K562 (cell line): ENCODE measurements at regions not wholly inside any gene's neighbourhood (a gene's known extent, or its start where the extent isn't known, plus 50 kb on each side); places are given as distances from the start of the nearest gene placed in this dataset.

Experiments
- ATAC-seq: fragments of 200-7000 bp; cut with Tn5 transposase; 3 replicates; pipeline ENCODE4 v1.9.1; 2020; ENCODE audit warnings: moderate library complexity
- BruUV-seq: library from RNA; stranded (reverse); fragments of 400-500 nt; replicated peaks from 2 replicates; lab custom pipeline; 2021; lab: Mats Ljungman, UMichigan
- CTCF ChIA-PET: fragments of 300-600 bp; formaldehyde crosslinking; extraction: SDS; loops from one replicate; lab custom pipeline; 2021; ENCODE audit warnings: low intra/inter-chr PET ratio; lab: Yijun Ruan, JAX
- POLR2A ChIA-PET: fragments of 300-600, 350-650 bp; sonication (Branson Sonifier 250); formaldehyde crosslinking; extraction: SDS; loops from one replicate; lab custom pipeline; 2021; ENCODE audit warnings: antibody characterized with exemption, inconsistent platforms; lab: Yijun Ruan, JAX
- DNase-seq, 4 experiments: peaks; one replicate each; pipeline versions ENCODE4 v3.0.0 to v3.0.0-alpha.2; 2011 to 2018; ENCODE audit warnings: low spot score in 3 of 4, mixed read lengths in 3 of 4; ENCODE audit errors: extremely low read depth in 1 of 4
- FAIRE-seq: peaks from 2 replicates; lab custom pipeline; 2011; peaks lifted over from hg19 to GRCh38; lab: Jason Lieb, UNC
- H2AFZ ChIP-seq: 2 replicates; pipeline ENCODE4 v1.6.0; 2011; ENCODE audit warnings: low read depth, low read length, control low read depth, inconsistent platforms
- H3K27ac ChIP-seq: fragments of 200-600 bp; 3 replicates; pipeline ENCODE4 v1.8.0; 2011; ENCODE audit warnings: low read depth, mild to moderate bottlenecking, control low read depth, inconsistent platforms, low read length, moderate library complexity, mixed read lengths; ENCODE audit errors: extremely low read depth
- H3K27me3 ChIP-seq, 2 experiments: fragments of 300-600 bp in 1 of 2; 2 replicates in 1 of 2; 3 replicates in 1 of 2; pipeline versions ENCODE4 v1.6.0 to v1.8.0; 2011; ENCODE audit warnings: inconsistent platforms in 2 of 2, low read length in 2 of 2, mild to moderate bottlenecking in 1 of 2, mixed read lengths in 1 of 2, moderate library complexity in 1 of 2; ENCODE audit not compliant: control insufficient read depth in 2 of 2, insufficient read depth in 2 of 2
- H3K36me3 ChIP-seq: fragments of 300-600 bp; 3 replicates; pipeline ENCODE4 v1.8.0; 2011; ENCODE audit warnings: mild to moderate bottlenecking, low read length, inconsistent platforms; ENCODE audit not compliant: control insufficient read depth, insufficient read depth
- H3K4me1 ChIP-seq, 2 experiments: fragments of 200-600 bp in 1 of 2; replicated peaks in 1 of 2; 2 replicates in 1 of 2; 3 replicates in 1 of 2; pipeline versions ENCODE4 v1.5.1 to v1.8.0; 2011; ENCODE audit warnings: inconsistent platforms in 2 of 2, low read length in 2 of 2, mild to moderate bottlenecking in 1 of 2, mixed read lengths in 1 of 2, moderate library complexity in 1 of 2; ENCODE audit not compliant: control insufficient read depth in 2 of 2, insufficient read depth in 2 of 2
- H3K4me2 ChIP-seq: 2 replicates; pipeline ENCODE4 v1.6.1; 2011; ENCODE audit warnings: low read length, control low read depth, inconsistent platforms, mixed read lengths; ENCODE audit not compliant: insufficient read depth
- H3K4me3 ChIP-seq: fragments of 200-600 bp; sonication (generic), shearing (Covaris generic); 2 replicates; pipeline ENCODE4 v1.5.1; 2016; ENCODE audit warnings: control low read depth, inconsistent platforms
- H3K79me2 ChIP-seq: fragments of 200-600 bp; 3 replicates; pipeline ENCODE4 v1.8.0; 2011; ENCODE audit warnings: low read length, inconsistent platforms; ENCODE audit not compliant: control insufficient read depth, insufficient read depth
- H3K9ac ChIP-seq, 2 experiments: 2 replicates each; pipeline versions ENCODE4 v1.6.0 to v1.6.1; 2011; ENCODE audit warnings: low read depth in 2 of 2, low read length in 2 of 2, control low read depth in 1 of 2, inconsistent platforms in 1 of 2, mild to moderate bottlenecking in 1 of 2, mixed read lengths in 1 of 2; ENCODE audit not compliant: insufficient read depth in 1 of 2
- H3K9me1 ChIP-seq: one replicate; pipeline ENCODE4 v1.6.0; 2011; ENCODE audit warnings: inconsistent platforms, mild to moderate bottlenecking, low read length, moderate library complexity; ENCODE audit not compliant: control insufficient read depth, insufficient read depth
- H3K9me3 ChIP-seq: replicated peaks from 2 replicates; pipeline ENCODE4 v1.5.1; 2011; ENCODE audit warnings: low read depth, low read length, inconsistent platforms; ENCODE audit not compliant: control insufficient read depth, insufficient read depth
- H4K20me1 ChIP-seq: replicated peaks from 2 replicates; pipeline ENCODE4 v1.6.1; 2011; ENCODE audit warnings: low read length, inconsistent platforms, mixed read lengths; ENCODE audit not compliant: control insufficient read depth, insufficient read depth
- HNRNPH1 ChIP-seq: fragments of 200-400 bp; formaldehyde crosslinking; optimal IDR thresholded peaks from 2 replicates; pipeline ENCODE3; 2017; ENCODE audit warnings: low read depth, mild to moderate bottlenecking, low read length, moderate library complexity
- WGBS: fragments of 100-300 bp; shearing (Covaris generic); methylation state at CpG from one replicate; pipeline ENCODE4 v1.1.6; 2016; ENCODE audit warnings: low coverage, mixed read lengths; ENCODE audit not compliant: insufficient coverage; ENCODE audit errors: missing lambda C conversion rate; 5-methylcytosine and 5-hydroxymethylcytosine counted together
- in situ Hi-C: fragments of 300-500 bp; cut with MboI; formaldehyde crosslinking; loops from 4 replicates; pipeline ENCODE4 v1.15.0; 2018; ENCODE audit warnings: inconsistent platforms, mixed read lengths
- intact Hi-C: fragments of 100-400 bp; cut with micrococcal nuclease; formaldehyde crosslinking; loops from 2 replicates; pipeline ENCODE4 v1.14.2; 2022
- TF ChIP-seq, protein P1 (sequence below): IDR thresholded peaks from 2 replicates; pipeline ENCODE4 v1.6.1; 2012; ENCODE audit warnings: low read depth, low read length, improper control_type of control experiment, borderline replicate concordance
- TF ChIP-seq, protein P2 (sequence below), 2 experiments: fragments of 450-650 bp in 1 of 2; sonication (generic) in 1 of 2; formaldehyde crosslinking in 1 of 2; IDR thresholded peaks; 2 replicates each; pipeline versions ENCODE4 v1.7.1 to v1.9.0; 2016 to 2022; ENCODE audit warnings: inconsistent platforms in 1 of 2, mild to moderate bottlenecking in 1 of 2, missing genetic modification reagents in 1 of 2
- TF ChIP-seq, protein P3 (sequence below): fragments of 250-450 bp; sonication (Bioruptor Pico); IDR thresholded peaks from 2 replicates; pipeline ENCODE4 v1.4.0; 2020

DNA sequence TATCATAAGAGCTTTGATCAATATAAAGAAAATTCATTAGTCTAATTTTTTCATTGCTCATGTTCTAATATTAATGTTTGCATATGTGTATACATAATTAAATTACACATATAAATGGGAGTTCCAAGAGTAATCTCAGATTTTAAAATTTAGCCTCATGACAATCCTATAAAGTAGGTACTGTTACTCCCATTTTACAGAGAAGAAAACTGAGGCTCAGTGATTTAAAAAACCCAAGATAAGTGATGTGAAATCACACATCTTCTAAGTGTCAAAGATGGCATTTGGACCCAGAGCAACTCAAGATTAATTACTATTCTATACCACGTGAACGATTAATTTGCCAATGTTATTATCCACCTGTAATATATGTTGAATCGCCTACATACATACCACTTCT, 122.3 kb downstream of the TM2D1 start:
- no peaks in the 10 kb centered on the region for H3K36me3 ChIP-seq
- H3K27me3 ChIP-seq: peaks cover 9 to 10% of the 10 kb centered on the region in 2 experiments; a peak in 2 of 5 replicates
- no TSS peak for BruUV-seq
- no peak overlapping the region for H3K4me3 ChIP-seq
- no peaks in the 10 kb centered on the region for H3K79me2 ChIP-seq
- no peak overlapping the region for H2AFZ ChIP-seq
- H3K27ac ChIP-seq: no peak overlapping the region
- no peaks in the 10 kb centered on the region for H3K4me1 ChIP-seq
- no peak overlapping the region for H3K9ac ChIP-seq
- ChIA-PET CTCF (no interaction called here), POLR2A (interaction anchor here (1.0 to 1.5 kb wide), 4 partner anchors 9 to 34 kb away, joined by 3 to 5 read pairs (median 4); no protein-coding TSS in a partner anchor)
- no peaks in the 10 kb centered on the region for H4K20me1 ChIP-seq
- no peak overlapping the region for H3K4me2 ChIP-seq
- 0% methylated on average over 3 of the region's 3 CpGs for WGBS
- intact Hi-C loops: no loop called here
- FAIRE-seq (no peak), DNase-seq (no peak), ATAC-seq (no peak)
- no peaks in the 10 kb centered on the region for H3K9me1 ChIP-seq
- in situ Hi-C loops: no loop called here
- no peaks in the 10 kb centered on the region for H3K9me3 ChIP-seq
- no peak for TF ChIP-seq HNRNPH1
- TF ChIP-seq, protein P1, sequence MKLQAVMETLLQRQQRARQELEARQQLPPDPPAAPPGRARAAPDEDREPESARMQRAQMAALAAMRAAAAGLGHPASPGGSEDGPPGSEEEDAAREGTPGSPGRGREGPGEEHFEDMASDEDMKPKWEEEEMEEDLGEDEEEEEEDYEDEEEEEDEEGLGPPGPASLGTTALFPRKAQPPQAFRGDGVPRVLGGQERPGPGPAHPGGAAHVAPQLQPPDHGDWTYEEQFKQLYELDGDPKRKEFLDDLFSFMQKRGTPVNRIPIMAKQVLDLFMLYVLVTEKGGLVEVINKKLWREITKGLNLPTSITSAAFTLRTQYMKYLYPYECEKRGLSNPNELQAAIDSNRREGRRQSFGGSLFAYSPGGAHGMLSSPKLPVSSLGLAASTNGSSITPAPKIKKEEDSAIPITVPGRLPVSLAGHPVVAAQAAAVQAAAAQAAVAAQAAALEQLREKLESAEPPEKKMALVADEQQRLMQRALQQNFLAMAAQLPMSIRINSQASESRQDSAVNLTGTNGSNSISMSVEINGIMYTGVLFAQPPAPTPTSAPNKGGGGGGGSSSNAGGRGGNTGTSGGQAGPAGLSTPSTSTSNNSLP: no peak
- TF ChIP-seq, protein P2, sequence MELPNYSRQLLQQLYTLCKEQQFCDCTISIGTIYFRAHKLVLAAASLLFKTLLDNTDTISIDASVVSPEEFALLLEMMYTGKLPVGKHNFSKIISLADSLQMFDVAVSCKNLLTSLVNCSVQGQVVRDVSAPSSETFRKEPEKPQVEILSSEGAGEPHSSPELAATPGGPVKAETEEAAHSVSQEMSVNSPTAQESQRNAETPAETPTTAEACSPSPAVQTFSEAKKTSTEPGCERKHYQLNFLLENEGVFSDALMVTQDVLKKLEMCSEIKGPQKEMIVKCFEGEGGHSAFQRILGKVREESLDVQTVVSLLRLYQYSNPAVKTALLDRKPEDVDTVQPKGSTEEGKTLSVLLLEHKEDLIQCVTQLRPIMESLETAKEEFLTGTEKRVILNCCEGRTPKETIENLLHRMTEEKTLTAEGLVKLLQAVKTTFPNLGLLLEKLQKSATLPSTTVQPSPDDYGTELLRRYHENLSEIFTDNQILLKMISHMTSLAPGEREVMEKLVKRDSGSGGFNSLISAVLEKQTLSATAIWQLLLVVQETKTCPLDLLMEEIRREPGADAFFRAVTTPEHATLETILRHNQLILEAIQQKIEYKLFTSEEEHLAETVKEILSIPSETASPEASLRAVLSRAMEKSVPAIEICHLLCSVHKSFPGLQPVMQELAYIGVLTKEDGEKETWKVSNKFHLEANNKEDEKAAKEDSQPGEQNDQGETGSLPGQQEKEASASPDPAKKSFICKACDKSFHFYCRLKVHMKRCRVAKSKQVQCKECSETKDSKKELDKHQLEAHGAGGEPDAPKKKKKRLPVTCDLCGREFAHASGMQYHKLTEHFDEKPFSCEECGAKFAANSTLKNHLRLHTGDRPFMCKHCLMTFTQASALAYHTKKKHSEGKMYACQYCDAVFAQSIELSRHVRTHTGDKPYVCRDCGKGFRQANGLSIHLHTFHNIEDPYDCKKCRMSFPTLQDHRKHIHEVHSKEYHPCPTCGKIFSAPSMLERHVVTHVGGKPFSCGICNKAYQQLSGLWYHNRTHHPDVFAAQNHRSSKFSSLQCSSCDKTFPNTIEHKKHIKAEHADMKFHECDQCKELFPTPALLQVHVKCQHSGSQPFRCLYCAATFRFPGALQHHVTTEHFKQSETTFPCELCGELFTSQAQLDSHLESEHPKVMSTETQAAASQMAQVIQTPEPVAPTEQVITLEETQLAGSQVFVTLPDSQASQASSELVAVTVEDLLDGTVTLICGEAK (IDR thresholded peaks at IDR 0.05): no peak
- TF ChIP-seq, protein P2 (CRISPR knock-in tag; IDR thresholded peaks at IDR 0.05): no peak
- TF ChIP-seq, protein P3, sequence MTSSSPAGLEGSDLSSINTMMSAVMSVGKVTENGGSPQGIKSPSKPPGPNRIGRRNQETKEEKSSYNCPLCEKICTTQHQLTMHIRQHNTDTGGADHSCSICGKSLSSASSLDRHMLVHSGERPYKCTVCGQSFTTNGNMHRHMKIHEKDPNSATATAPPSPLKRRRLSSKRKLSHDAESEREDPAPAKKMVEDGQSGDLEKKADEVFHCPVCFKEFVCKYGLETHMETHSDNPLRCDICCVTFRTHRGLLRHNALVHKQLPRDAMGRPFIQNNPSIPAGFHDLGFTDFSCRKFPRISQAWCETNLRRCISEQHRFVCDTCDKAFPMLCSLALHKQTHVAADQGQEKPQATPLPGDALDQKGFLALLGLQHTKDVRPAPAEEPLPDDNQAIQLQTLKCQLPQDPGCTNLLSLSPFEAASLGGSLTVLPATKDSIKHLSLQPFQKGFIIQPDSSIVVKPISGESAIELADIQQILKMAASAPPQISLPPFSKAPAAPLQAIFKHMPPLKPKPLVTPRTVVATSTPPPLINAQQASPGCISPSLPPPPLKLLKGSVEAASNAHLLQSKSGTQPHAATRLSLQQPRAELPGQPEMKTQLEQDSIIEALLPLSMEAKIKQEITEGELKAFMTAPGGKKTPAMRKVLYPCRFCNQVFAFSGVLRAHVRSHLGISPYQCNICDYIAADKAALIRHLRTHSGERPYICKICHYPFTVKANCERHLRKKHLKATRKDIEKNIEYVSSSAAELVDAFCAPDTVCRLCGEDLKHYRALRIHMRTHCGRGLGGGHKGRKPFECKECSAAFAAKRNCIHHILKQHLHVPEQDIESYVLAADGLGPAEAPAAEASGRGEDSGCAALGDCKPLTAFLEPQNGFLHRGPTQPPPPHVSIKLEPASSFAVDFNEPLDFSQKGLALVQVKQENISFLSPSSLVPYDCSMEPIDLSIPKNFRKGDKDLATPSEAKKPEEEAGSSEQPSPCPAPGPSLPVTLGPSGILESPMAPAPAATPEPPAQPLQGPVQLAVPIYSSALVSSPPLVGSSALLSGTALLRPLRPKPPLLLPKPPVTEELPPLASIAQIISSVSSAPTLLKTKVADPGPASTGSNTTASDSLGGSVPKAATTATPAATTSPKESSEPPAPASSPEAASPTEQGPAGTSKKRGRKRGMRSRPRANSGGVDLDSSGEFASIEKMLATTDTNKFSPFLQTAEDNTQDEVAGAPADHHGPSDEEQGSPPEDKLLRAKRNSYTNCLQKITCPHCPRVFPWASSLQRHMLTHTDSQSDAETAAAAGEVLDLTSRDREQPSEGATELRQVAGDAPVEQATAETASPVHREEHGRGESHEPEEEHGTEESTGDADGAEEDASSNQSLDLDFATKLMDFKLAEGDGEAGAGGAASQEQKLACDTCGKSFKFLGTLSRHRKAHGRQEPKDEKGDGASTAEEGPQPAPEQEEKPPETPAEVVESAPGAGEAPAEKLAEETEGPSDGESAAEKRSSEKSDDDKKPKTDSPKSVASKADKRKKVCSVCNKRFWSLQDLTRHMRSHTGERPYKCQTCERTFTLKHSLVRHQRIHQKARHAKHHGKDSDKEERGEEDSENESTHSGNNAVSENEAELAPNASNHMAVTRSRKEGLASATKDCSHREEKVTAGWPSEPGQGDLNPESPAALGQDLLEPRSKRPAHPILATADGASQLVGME (CRISPR knock-in tag): no peak
